GM12878 (cell line): ENCODE measurements at regions not wholly inside any gene's neighbourhood (a gene's known extent, or its start where the extent isn't known, plus 50 kb on each side); places are given as distances from the start of the nearest gene placed in this dataset.

Experiments
- CTCF ChIP-seq, 3 experiments: IDR thresholded peaks in 2 of 3; conservative IDR thresholded peaks in 1 of 3; 2 replicates each; pipeline ENCODE4 v1.5.1; 2011; ENCODE audit warnings: low read depth in 3 of 3, low read length in 3 of 3, mild to moderate bottlenecking in 3 of 3, control low read depth in 2 of 3, moderate library complexity in 2 of 3, inconsistent platforms in 1 of 3, mixed read lengths in 1 of 3; ENCODE audit not compliant: control insufficient read depth in 2 of 3, insufficient read depth in 1 of 3; ENCODE audit errors: extremely low read depth in 1 of 3
- EZH2 ChIP-seq: IDR thresholded peaks from 2 replicates; pipeline ENCODE4 v1.6.1; 2012; ENCODE audit warnings: low read depth, mild to moderate bottlenecking, control low read depth, inconsistent platforms, low read length, borderline replicate concordance; ENCODE audit not compliant: control insufficient read depth
- KAT2A ChIP-seq: conservative IDR thresholded peaks from 2 replicates; pipeline ENCODE4 v1.6.1; 2011; ENCODE audit warnings: low read depth, low read length; ENCODE audit not compliant: control insufficient read depth
- KDM1A ChIP-seq: fragments of 200-600 bp; sonication (generic); IDR thresholded peaks from 2 replicates; pipeline ENCODE4 v1.6.1; 2016; ENCODE audit warnings: borderline replicate concordance
- POLR2A ChIP-seq: IDR thresholded peaks from 2 replicates; pipeline ENCODE4 v1.6.1; 2011; ENCODE audit warnings: low read depth, mild to moderate bottlenecking, low read length
- TARDBP ChIP-seq: IDR thresholded peaks from 2 replicates; pipeline ENCODE4 v1.6.1; 2016; ENCODE audit warnings: borderline replicate concordance
- YY1 ChIP-seq: IDR thresholded peaks from 2 replicates; pipeline ENCODE4 v1.6.1; 2011; ENCODE audit warnings: low read depth, mild to moderate bottlenecking, low read length
- TF ChIP-seq, protein P1 (sequence below): fragments of 450-650 bp; IDR thresholded peaks from 2 replicates; pipeline ENCODE4 v1.6.1; 2016; ENCODE audit warnings: mild to moderate bottlenecking

DNA sequence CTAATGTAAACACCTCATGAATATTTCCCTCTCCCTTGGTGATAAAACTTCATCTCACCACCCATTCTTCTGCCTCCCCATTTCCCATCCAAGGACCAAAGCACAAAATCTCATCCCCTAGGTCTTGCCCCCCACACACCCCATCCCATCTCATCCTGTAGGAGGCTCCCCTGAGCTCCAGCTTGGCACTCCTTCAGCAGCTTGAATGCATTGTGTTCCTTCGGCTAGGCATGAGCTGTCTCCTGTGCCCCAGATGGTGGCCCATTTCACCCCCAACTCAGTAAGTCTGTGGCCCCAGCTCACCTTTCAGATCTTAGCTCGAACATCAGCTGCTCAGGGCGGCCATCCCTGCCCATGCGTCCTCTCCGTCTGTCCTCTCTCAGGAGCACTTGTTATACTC lies 203.6 kb upstream of the NR2F2 start:
- TF ChIP-seq POLR2A (no peak), EZH2 (no peak), TARDBP (no peak), CTCF (IDR thresholded peaks at IDR 0.05 in 2 of 3, conservative IDR thresholded peaks at IDR 0.05 in 1 of 3; ENCODE audit: control insufficient read depth in 2 of 3, extremely low read depth in 1 of 3, insufficient read depth in 1 of 3, low read depth in 3 of 3, low read length in 3 of 3) (no peak), YY1 (no peak), KAT2A (no peak), KDM1A (no peak)
- TF ChIP-seq, protein P1, sequence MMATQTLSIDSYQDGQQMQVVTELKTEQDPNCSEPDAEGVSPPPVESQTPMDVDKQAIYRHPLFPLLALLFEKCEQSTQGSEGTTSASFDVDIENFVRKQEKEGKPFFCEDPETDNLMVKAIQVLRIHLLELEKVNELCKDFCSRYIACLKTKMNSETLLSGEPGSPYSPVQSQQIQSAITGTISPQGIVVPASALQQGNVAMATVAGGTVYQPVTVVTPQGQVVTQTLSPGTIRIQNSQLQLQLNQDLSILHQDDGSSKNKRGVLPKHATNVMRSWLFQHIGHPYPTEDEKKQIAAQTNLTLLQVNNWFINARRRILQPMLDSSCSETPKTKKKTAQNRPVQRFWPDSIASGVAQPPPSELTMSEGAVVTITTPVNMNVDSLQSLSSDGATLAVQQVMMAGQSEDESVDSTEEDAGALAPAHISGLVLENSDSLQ = no peak
